ENCODE measurements at regions not wholly inside any gene's neighbourhood (a gene's known extent, or its start where the extent isn't known, plus 50 kb on each side); places are given as distances from the start of the nearest gene placed in this dataset.

- peaks cover 8% of the 10 kb centered on the region for H3K27me3 Mint-ChIP-seq
- ChIA-PET CTCF (no interaction called here), POLR2A (no interaction called here)
- no peaks in the 10 kb centered on the region for H3K4me1 Mint-ChIP-seq
- intact Hi-C loops (cut with micrococcal nuclease) = no loop called here
- no peak overlapping the region for H3K27ac Mint-ChIP-seq
- H3K9me3 Mint-ChIP-seq = peaks cover 4% of the 10 kb centered on the region
- DNase-seq (no peak), ATAC-seq (ENCODE audit: low read depth) (no peak)
- no peaks in the 10 kb centered on the region for H3K36me3 Mint-ChIP-seq (ENCODE audit: low read depth)
- no peak overlapping the region for H3K4me3 Mint-ChIP-seq
- TF ChIP-seq CTCF (IDR thresholded peaks at IDR 0.05) = no peak
Measured at GRCh38 chr10:29873941-29874484, 185.4 kb downstream of the JCAD start.

- Mint-ChIP-seq H3K4me1 (no peaks in the 10 kb centered on the region), H3K27me3 (no peaks in the 10 kb centered on the region), H3K36me3 (ENCODE audit: low read depth) (no peaks in the 10 kb centered on the region), H3K9me3 (peaks cover 4% of the 10 kb centered on the region), H3K4me3 (no peak overlapping the region), H3K27ac (no peak overlapping the region)
- ATAC-seq (ENCODE audit: low read depth) (no peak), DNase-seq (no peak)
- intact Hi-C loops (cut with micrococcal nuclease) = no loop called here
- ChIA-PET CTCF (no interaction called here), POLR2A (no interaction called here)
- TF ChIP-seq CTCF (IDR thresholded peaks at IDR 0.05) = no peak
Measured at GRCh38 chr10:29870522-29871044, 188.8 kb downstream of the JCAD start.

- POLR2A ChIA-PET = no interaction called here
- H3K4me1 Mint-ChIP-seq = no peaks in the 10 kb centered on the region
- TF ChIP-seq CTCF (IDR thresholded peaks at IDR 0.05) = no peak
- CTCF ChIA-PET = no interaction called here
- H3K27ac Mint-ChIP-seq = no peak overlapping the region
- peaks cover 4% of the 10 kb centered on the region for H3K9me3 Mint-ChIP-seq
- no peak for ATAC-seq (ENCODE audit: low read depth)
- H3K4me3 Mint-ChIP-seq = no peak overlapping the region
- no peak for DNase-seq
- H3K36me3 Mint-ChIP-seq (ENCODE audit: low read depth) = no peaks in the 10 kb centered on the region
- no peaks in the 10 kb centered on the region for H3K27me3 Mint-ChIP-seq
- intact Hi-C loops (cut with micrococcal nuclease) = no loop called here
Measured at GRCh38 chr10:29869593-29869992, 189.8 kb downstream of the JCAD start.

GRCh38 chr10:29866356-29866755, 193.0 kb downstream of the JCAD start:
- no peak for TF ChIP-seq CTCF (IDR thresholded peaks at IDR 0.05)
- Mint-ChIP-seq H3K9me3 (peaks cover 4% of the 10 kb centered on the region), H3K27ac (no peak overlapping the region), H3K27me3 (no peaks in the 10 kb centered on the region), H3K4me3 (no peak overlapping the region), H3K4me1 (no peaks in the 10 kb centered on the region), H3K36me3 (ENCODE audit: low read depth) (no peaks in the 10 kb centered on the region)
- DNase-seq (no peak), ATAC-seq (ENCODE audit: low read depth) (no peak)
- POLR2A ChIA-PET = no interaction called here
- CTCF ChIA-PET = no interaction called here
- intact Hi-C loops (cut with micrococcal nuclease) = no loop called here

- no peak for TF ChIP-seq CTCF (IDR thresholded peaks at IDR 0.05)
- no peaks in the 10 kb centered on the region for H3K4me1 Mint-ChIP-seq
- H3K9me3 Mint-ChIP-seq = peaks cover 3% of the 10 kb centered on the region
- H3K27ac Mint-ChIP-seq = no peak overlapping the region
- POLR2A ChIA-PET = no interaction called here
- no peak for ATAC-seq (ENCODE audit: low read depth)
- H3K4me3 Mint-ChIP-seq = no peak overlapping the region
- no peaks in the 10 kb centered on the region for H3K36me3 Mint-ChIP-seq (ENCODE audit: low read depth)
- CTCF ChIA-PET = no interaction called here
- intact Hi-C loops (cut with micrococcal nuclease) = no loop called here
- no peaks in the 10 kb centered on the region for H3K27me3 Mint-ChIP-seq
- DNase-seq = no peak
Measured at GRCh38 chr10:29865700-29866355, 193.6 kb downstream of the JCAD start.
